ENCODE measurements at regions not wholly inside any gene's neighbourhood (a gene's known extent, or its start where the extent isn't known, plus 50 kb on each side); places are given as distances from the start of the nearest gene placed in this dataset.

DNA sequence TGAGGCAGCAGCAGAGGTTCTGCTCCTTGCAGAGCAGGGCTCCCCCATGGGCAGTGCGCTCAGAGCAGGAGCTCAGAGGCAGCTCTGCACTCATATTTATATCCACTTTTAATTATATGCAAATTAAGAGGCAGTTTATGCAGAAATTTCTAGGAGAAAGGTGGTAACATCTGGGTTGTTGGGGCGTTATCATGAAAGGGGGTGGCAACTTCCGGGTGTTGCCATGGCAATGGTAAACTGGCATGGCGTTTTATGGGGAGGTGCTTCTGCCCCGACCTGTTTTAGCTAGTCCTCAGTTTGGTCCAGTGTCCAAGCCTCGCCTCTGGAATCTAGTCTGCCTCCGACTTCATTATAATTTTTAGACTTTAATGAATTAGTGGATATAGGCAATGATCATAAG is 1191.7 kb downstream of the TBC1D22A start:
- TF ChIP-seq EZH2 (IDR thresholded peaks at IDR 0.05; ENCODE audit: low read depth, unreplicated experiment): no peak
- no peak for TF ChIP-seq ZNF114 (CRISPR knock-in tag; IDR thresholded peaks at IDR 0.05)
- TF ChIP-seq, protein P1, sequence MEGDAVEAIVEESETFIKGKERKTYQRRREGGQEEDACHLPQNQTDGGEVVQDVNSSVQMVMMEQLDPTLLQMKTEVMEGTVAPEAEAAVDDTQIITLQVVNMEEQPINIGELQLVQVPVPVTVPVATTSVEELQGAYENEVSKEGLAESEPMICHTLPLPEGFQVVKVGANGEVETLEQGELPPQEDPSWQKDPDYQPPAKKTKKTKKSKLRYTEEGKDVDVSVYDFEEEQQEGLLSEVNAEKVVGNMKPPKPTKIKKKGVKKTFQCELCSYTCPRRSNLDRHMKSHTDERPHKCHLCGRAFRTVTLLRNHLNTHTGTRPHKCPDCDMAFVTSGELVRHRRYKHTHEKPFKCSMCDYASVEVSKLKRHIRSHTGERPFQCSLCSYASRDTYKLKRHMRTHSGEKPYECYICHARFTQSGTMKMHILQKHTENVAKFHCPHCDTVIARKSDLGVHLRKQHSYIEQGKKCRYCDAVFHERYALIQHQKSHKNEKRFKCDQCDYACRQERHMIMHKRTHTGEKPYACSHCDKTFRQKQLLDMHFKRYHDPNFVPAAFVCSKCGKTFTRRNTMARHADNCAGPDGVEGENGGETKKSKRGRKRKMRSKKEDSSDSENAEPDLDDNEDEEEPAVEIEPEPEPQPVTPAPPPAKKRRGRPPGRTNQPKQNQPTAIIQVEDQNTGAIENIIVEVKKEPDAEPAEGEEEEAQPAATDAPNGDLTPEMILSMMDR (conservative IDR thresholded peaks at IDR 0.05; ENCODE audit: low read depth in 2 of 2): no peak
- no peak for TF ChIP-seq POLR2AphosphoS5 (IDR thresholded peaks at IDR 0.05; ENCODE audit: low read depth)
- no peak for TF ChIP-seq JUNB (IDR thresholded peaks at IDR 0.05; ENCODE audit: unreplicated experiment)
- TF ChIP-seq EZH2phosphoT487 (IDR thresholded peaks at IDR 0.05; ENCODE audit: unreplicated experiment): no peak
- TF ChIP-seq ZNF462 (CRISPR knock-in tag; IDR thresholded peaks at IDR 0.05): no peak
- no peak for TF ChIP-seq ZNF331 (CRISPR knock-in tag; IDR thresholded peaks at IDR 0.05; ENCODE audit: low read depth)
- TF ChIP-seq CREB1 (CRISPR knock-in tag; IDR thresholded peaks at IDR 0.05; ENCODE audit: low read depth): no peak

Data from GM23338 (cell line).